GM12874 (cell line): ENCODE measurements at regions not wholly inside any gene's neighbourhood (a gene's known extent, or its start where the extent isn't known, plus 50 kb on each side); places are given as distances from the start of the nearest gene placed in this dataset.

Experiments
- CTCF ChIP-seq: IDR thresholded peaks from 2 replicates; pipeline ENCODE4 v1.5.1; 2011; ENCODE audit warnings: low read depth, mild to moderate bottlenecking, control low read depth, low read length, moderate library complexity; ENCODE audit not compliant: insufficient read depth

DNA sequence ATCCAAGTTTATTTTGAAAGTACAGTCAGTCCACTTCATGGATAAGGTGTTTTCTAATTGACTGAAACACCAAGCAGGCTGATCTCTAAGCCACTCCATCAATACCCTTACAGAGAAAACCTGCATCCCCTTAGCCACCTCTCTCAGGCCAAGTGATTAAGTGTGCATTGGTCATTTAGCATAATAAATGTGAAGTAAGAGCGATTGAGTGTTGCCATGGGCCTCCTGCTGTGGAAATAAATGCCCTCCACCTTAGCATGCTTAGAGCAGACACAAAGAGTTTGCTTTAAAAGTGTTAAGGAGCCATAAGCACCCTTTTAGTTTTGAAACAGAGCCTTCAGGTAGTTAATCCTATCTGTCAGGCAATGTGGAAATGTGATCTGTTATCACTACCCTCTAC lies 386.5 kb downstream of the GPAT3 start:
- no peak for TF ChIP-seq CTCF

- no peak for TF ChIP-seq CTCF
Measured at GRCh38 chr4:83921124-83921523, 385.2 kb downstream of the GPAT3 start.

GRCh38 chr4:83920375-83920774 lies 384.5 kb downstream of the GPAT3 start:
- TF ChIP-seq CTCF, result no peak

DNA sequence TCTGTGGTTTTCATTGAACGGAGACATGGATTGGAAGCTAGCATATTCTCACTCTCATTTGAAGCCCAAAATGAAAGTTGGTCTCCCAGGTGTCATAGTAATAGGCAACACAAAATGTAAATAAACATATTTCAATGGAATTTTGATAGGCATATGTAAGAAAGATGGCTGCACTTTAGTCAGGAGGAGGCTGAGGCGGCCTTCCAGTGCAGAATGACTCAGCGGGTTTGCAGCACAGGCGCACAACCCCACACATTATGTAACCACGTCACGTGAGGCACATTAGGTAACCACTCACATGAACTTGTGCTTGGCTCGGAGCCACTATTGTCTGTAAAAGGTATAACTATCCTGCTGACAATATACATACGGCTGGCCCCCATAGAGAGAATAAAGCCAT lies 381.7 kb downstream of the GPAT3 start:
- TF ChIP-seq CTCF, result no peak

DNA sequence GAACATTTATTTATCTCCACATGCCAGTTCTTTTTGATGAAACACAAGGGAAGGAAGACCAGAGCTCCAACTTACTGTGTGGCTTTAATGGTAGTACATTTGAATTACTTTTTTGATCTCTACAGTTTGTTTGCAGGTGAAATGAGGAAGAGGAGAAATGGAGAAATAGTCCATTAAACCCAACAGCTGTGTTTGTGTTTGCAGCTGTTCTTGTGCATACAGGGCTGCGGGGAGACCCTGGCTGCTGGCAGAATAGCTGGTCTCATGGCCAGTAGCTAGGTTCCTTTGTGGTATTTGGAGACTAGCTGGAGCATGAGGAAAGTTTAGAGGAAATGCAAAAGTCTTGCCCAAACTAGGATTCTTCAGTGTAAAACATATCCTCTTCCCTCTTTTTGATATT lies 374.8 kb downstream of the GPAT3 start:
- no peak for TF ChIP-seq CTCF

DNA sequence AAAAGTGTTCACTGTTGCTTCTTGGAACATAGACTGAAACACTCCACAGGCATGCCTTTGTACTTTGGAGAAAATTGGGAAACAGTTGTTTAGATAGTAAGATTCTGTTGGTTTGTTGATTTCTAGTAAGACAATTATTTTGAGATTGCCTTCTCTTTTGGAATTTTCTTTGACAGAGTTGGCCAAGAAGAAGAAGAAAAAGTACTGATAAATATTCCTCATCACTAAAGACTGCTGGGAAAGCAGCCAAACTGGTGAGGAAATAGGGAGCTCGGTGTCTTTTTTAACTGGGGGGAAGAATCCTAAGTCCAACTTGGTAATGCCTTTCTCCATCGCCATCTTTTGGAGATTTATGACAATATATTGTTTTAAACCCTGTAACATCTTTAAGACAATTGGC lies 370.7 kb downstream of the GPAT3 start:
- no peak for TF ChIP-seq CTCF

- TF ChIP-seq CTCF, result peak; percentile 53; the same call in 1 of the 2 replicates
Measured at GRCh38 chr4:83905952-83906351, 370.0 kb downstream of the GPAT3 start.

- TF ChIP-seq CTCF, result no peak
Measured at GRCh38 chr4:83894831-83895230, 358.9 kb downstream of the GPAT3 start.
